ENCODE measurements at regions not wholly inside any gene's neighbourhood (a gene's known extent, or its start where the extent isn't known, plus 50 kb on each side); places are given as distances from the start of the nearest gene placed in this dataset.
A peak's percentile ranks its signal among the peaks of the same experiment; 100 is the strongest.

GRCh38 chr21:38985568-38986378, 180.0 kb downstream of the ETS2 start:
- DNase-seq, result peak; percentile 95
- Histone ChIP-seq H3K4me3 (ENCODE audit: low read depth, low read length) (peak overlapping the region; percentile 32; the same call in 1 of the 2 replicates), H3K9me3 (no peaks in the 10 kb centered on the region), H3K4me1 (peaks cover 47% of the 10 kb centered on the region), H3K36me3 (no peaks in the 10 kb centered on the region), H3K27me3 (no peaks in the 10 kb centered on the region)
- no peak for TF ChIP-seq CTCF (IDR thresholded peaks at IDR 0.05; ENCODE audit: low read depth, low read length)

DNA sequence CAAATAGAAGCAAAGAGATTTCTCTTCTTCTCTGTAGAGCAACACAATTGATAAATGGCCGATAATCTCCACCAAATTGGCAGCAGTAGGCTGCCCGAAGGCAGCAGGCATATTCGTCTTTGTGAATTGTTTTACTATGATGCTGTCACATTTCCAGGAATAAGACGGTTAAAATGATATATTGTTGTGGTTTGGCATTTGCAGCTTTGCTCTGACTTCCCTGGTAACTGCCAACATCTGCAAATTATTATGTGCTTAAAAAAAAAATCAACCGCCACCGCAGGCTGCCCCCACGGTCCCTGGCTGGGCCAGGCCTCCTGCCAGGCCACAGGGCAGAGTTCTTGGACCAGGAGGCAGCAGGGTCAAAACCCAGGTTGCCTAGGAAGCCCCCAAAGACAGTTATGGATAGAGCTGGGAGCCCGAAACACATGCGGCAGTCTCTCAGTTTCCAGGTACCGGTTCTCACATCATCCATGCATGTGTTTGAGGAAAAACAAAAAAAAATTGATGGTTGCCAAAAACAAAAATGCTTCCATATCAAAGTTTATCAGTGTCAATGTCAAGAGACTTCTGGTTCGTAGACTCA, 179.3 kb downstream of the ETS2 start:
- H3K4me3 ChIP-seq (ENCODE audit: low read depth, low read length), result peak overlapping the region; percentile 32
- H3K36me3 ChIP-seq, result no peaks in the 10 kb centered on the region
- H3K27me3 ChIP-seq, result no peaks in the 10 kb centered on the region
- no peak for TF ChIP-seq CTCF (IDR thresholded peaks at IDR 0.05; ENCODE audit: low read depth, low read length)
- peaks cover 42% of the 10 kb centered on the region for H3K4me1 ChIP-seq
- no peaks in the 10 kb centered on the region for H3K9me3 ChIP-seq
- DNase-seq, result peak; percentile 41

DNA sequence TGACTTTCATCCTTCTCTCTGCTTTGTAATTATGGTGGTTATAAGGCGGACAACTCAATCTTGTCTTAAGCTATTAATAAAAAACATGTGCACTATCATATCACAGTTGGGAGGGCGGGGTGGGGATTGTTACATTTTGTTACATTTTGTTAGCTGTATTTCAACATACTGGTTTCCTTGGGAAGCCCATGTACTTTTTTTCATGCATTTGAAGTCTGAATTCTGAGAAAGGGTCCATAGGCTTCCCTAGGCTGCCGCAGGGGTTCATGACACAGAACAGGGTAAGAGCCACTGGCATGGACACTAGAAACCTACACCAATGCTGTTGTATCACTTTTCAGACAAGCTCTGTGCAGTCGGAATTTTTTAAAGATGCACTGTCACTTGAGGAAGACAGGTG, 178.8 kb downstream of the ETS2 start:
- TF ChIP-seq CTCF (IDR thresholded peaks at IDR 0.05; ENCODE audit: low read depth, low read length), result no peak
- no peaks in the 10 kb centered on the region for H3K9me3 ChIP-seq
- no peak for DNase-seq
- no peaks in the 10 kb centered on the region for H3K36me3 ChIP-seq
- H3K27me3 ChIP-seq, result no peaks in the 10 kb centered on the region
- peak overlapping the region; percentile 32 for H3K4me3 ChIP-seq (ENCODE audit: low read depth, low read length)
- peaks cover 40% of the 10 kb centered on the region for H3K4me1 ChIP-seq

DNA sequence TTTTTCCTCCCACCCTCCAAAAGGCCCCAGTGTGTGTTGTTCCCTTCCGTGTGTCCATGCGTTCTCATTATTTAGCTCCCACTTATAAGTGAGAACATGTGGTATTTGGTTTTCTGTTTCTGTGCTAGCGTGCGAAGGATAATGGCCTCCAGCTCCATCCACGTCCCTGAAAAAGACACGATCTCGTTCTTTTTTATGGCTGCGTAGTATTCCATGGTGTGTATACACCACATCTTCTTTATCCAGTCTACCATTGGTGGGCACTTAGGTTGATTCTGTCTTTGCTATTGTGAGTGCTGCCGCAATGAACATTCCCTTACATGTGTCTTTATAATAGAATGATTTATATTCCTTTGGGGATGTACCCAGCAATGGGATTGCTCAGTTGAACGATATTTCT, 177.8 kb downstream of the ETS2 start:
- no peak for DNase-seq
- no peak for TF ChIP-seq CTCF (IDR thresholded peaks at IDR 0.05; ENCODE audit: low read depth, low read length)
- peaks cover 30% of the 10 kb centered on the region for H3K4me1 ChIP-seq

DNA sequence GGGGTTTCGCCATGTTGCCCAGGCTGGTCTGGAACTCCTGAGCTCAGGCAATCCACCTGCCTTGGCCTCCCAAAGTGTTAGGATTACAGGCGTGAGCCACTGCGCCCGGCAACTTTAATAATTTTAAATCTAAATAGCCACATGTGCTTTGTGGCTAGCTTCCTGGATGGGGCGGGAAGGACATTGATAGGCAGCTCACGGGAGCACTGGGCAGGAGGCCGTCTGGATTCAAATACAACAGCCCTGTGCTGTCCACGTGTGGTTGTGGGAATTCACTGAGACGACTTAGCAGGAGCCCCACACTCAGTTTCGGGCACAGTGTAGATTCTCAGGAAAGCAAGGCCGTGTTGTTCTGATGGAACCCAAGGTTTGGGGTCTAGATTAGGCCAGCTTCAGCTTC, 177.1 kb downstream of the ETS2 start:
- Histone ChIP-seq H3K27me3 (no peaks in the 10 kb centered on the region), H3K36me3 (no peaks in the 10 kb centered on the region), H3K4me3 (ENCODE audit: low read depth, low read length) (no peak overlapping the region), H3K9me3 (no peaks in the 10 kb centered on the region), H3K4me1 (peaks cover 22% of the 10 kb centered on the region)
- no peak for TF ChIP-seq CTCF (IDR thresholded peaks at IDR 0.05; ENCODE audit: low read depth, low read length)
- DNase-seq, result no peak

More for the DNA sequence above, 177.8 kb downstream of the ETS2 start:
- H3K36me3 ChIP-seq, result no peaks in the 10 kb centered on the region
- H3K27me3 ChIP-seq, result no peaks in the 10 kb centered on the region
- H3K9me3 ChIP-seq, result no peaks in the 10 kb centered on the region
- H3K4me3 ChIP-seq (ENCODE audit: low read depth, low read length), result no peak overlapping the region

GRCh38 chr21:38982096-38982495, 176.4 kb downstream of the ETS2 start:
- no peak for TF ChIP-seq CTCF (IDR thresholded peaks at IDR 0.05; ENCODE audit: low read depth, low read length)

More at GRCh38 chr21:38982096-38982495, 176.4 kb downstream of the ETS2 start:
- no peaks in the 10 kb centered on the region for H3K36me3 ChIP-seq
- H3K27me3 ChIP-seq, result no peaks in the 10 kb centered on the region
- no peaks in the 10 kb centered on the region for H3K9me3 ChIP-seq
- peaks cover 16% of the 10 kb centered on the region for H3K4me1 ChIP-seq
- H3K4me3 ChIP-seq (ENCODE audit: low read depth, low read length), result no peak overlapping the region
- no peak for DNase-seq

Data from BE2C (cell line).